SU-DHL-6 (cell line): ENCODE measurements at regions not wholly inside any gene's neighbourhood (a gene's known extent, or its start where the extent isn't known, plus 50 kb on each side); places are given as distances from the start of the nearest gene placed in this dataset.

ENCODE experiments used
- H2AFZ ChIP-seq: fragments of 200-600 bp; sonication (generic); 2 replicates; pipeline ENCODE4 v1.6.1; 2014; ENCODE audit warnings: low read depth, mild to moderate bottlenecking, moderate library complexity, mixed read lengths, antibody characterized with exemption, low read length; ENCODE audit not compliant: severe bottlenecking
- H3F3A ChIP-seq: fragments of 200-600 bp; shearing (Covaris generic); 2 replicates; pipeline ENCODE4 v1.6.0; 2016; ENCODE audit warnings: antibody characterized with exemption, mild to moderate bottlenecking; ENCODE audit not compliant: insufficient read depth
- H3K27ac ChIP-seq: fragments of 200-600 bp; sonication (generic); 2 replicates; pipeline ENCODE4 v1.5.1; 2016; ENCODE audit warnings: low read depth, mild to moderate bottlenecking, low read length, moderate library complexity, mixed read lengths
- H3K27me3 ChIP-seq: fragments of 200-600 bp; sonication (generic), shearing (Covaris generic); 2 replicates; pipeline ENCODE4 v1.6.0; 2014; ENCODE audit warnings: mild to moderate bottlenecking, low read length
- H3K36me3 ChIP-seq: fragments of 200-600 bp; sonication (generic); 2 replicates; pipeline ENCODE4 v1.6.1; 2014; ENCODE audit warnings: mild to moderate bottlenecking, low read length, mixed read lengths
- H3K4me2 ChIP-seq: fragments of 300-600, 200-600 bp; shearing (Covaris generic), sonication (generic); 2 replicates; pipeline ENCODE4 v1.6.0; 2014; ENCODE audit warnings: low read length, low read depth, mild to moderate bottlenecking; ENCODE audit not compliant: poor library complexity, severe bottlenecking
- H3K4me3 ChIP-seq: fragments of 200-600 bp; sonication (generic); 2 replicates; pipeline ENCODE4 v1.5.1; 2014; ENCODE audit warnings: antibody characterized with exemption, low read length, mild to moderate bottlenecking, mixed read lengths; ENCODE audit not compliant: insufficient read depth, poor library complexity, severe bottlenecking
- H3K79me2 ChIP-seq: fragments of 200-600 bp; sonication (generic); 2 replicates; pipeline ENCODE4 v1.6.1; 2014; ENCODE audit warnings: mild to moderate bottlenecking, low read length, moderate library complexity; ENCODE audit not compliant: insufficient read depth
- H3K9ac ChIP-seq: fragments of 200-600 bp; sonication (generic); 2 replicates; pipeline ENCODE4 v1.7.0; 2014; ENCODE audit warnings: mild to moderate bottlenecking, low read length
- H3K9me2 ChIP-seq: fragments of 200-600 bp; sonication (generic); replicated peaks from 2 replicates; pipeline ENCODE4 v1.6.1; 2014; ENCODE audit warnings: low read length; ENCODE audit not compliant: insufficient read depth
- H3K9me3 ChIP-seq: fragments of 200-600 bp; sonication (generic); 2 replicates; pipeline ENCODE4 v1.6.1; 2014; ENCODE audit warnings: low read length, mixed read lengths; ENCODE audit not compliant: insufficient read depth
- H4K20me1 ChIP-seq: fragments of 200-600 bp; sonication (generic); 2 replicates; pipeline ENCODE4 v1.6.1; 2014; ENCODE audit warnings: low read depth, mild to moderate bottlenecking, antibody characterized with exemption, low read length, moderate library complexity, mixed read lengths
- CTCF ChIP-seq: fragments of 200-600 bp; sonication (generic); IDR thresholded peaks from one replicate; pipeline ENCODE4 v1.5.1; 2017; ENCODE audit warnings: antibody characterized with exemption, mild to moderate bottlenecking, low read length, moderate library complexity; ENCODE audit not compliant: insufficient read depth, poor library complexity, severe bottlenecking
- EZH2phosphoT487 ChIP-seq: fragments of 200-600 bp; sonication (generic), shearing (Covaris generic); conservative IDR thresholded peaks from 2 replicates; pipeline ENCODE4 v1.6.1; 2018; ENCODE audit warnings: mild to moderate bottlenecking, antibody characterized with exemption, low read length, moderate library complexity, mixed read lengths

GRCh38 chr16:86124321-86124720 lies 225.4 kb downstream of the IRF8 start:
- H4K20me1 ChIP-seq = no peaks in the 10 kb centered on the region
- no peak overlapping the region for H3K4me2 ChIP-seq
- no peak overlapping the region for H3K9ac ChIP-seq
- TF ChIP-seq EZH2phosphoT487 = no peak
- TF ChIP-seq CTCF = no peak
- no peaks in the 10 kb centered on the region for H3K9me3 ChIP-seq
- H3K27me3 ChIP-seq = no peaks in the 10 kb centered on the region
- no peaks in the 10 kb centered on the region for H3F3A ChIP-seq
- no peaks in the 10 kb centered on the region for H3K9me2 ChIP-seq
- H3K27ac ChIP-seq = no peak overlapping the region
- H2AFZ ChIP-seq = no peak overlapping the region
- no peak overlapping the region for H3K4me3 ChIP-seq
- H3K79me2 ChIP-seq = no peaks in the 10 kb centered on the region
- H3K36me3 ChIP-seq = no peaks in the 10 kb centered on the region

- Histone ChIP-seq H3K9me2 (no peaks in the 10 kb centered on the region), H3K79me2 (no peaks in the 10 kb centered on the region), H3K4me2 (no peak overlapping the region), H3K9ac (no peak overlapping the region), H3K9me3 (no peaks in the 10 kb centered on the region), H4K20me1 (no peaks in the 10 kb centered on the region), H3K27ac (no peak overlapping the region), H3K27me3 (no peaks in the 10 kb centered on the region), H3K4me3 (no peak overlapping the region), H3K36me3 (no peaks in the 10 kb centered on the region), H2AFZ (no peak overlapping the region), H3F3A (no peaks in the 10 kb centered on the region)
- TF ChIP-seq CTCF = no peak
- TF ChIP-seq EZH2phosphoT487 = no peak
Observed at GRCh38 chr16:86126891-86127290, 227.9 kb downstream of the IRF8 start.

- Histone ChIP-seq H3K27ac (no peak overlapping the region), H3K4me3 (no peak overlapping the region), H3K36me3 (no peaks in the 10 kb centered on the region), H3K79me2 (no peaks in the 10 kb centered on the region), H2AFZ (no peak overlapping the region), H3K9me2 (no peaks in the 10 kb centered on the region), H3K9me3 (no peaks in the 10 kb centered on the region), H4K20me1 (no peaks in the 10 kb centered on the region), H3K4me2 (no peak overlapping the region), H3K27me3 (no peaks in the 10 kb centered on the region), H3F3A (no peaks in the 10 kb centered on the region), H3K9ac (no peak overlapping the region)
- TF ChIP-seq CTCF (no peak), EZH2phosphoT487 (no peak)
Observed at GRCh38 chr16:86127366-86127765, 228.4 kb downstream of the IRF8 start.
